HG02938 (cell line): ENCODE measurements at regions not wholly inside any gene's neighbourhood (a gene's known extent, or its start where the extent isn't known, plus 50 kb on each side); places are given as distances from the start of the nearest gene placed in this dataset.
"Not testable (repeated sequence)": the region's sequence is repeated elsewhere in the genome, so short reads cannot be mapped to it uniquely, and the experiment has no call there.

Experiments used
- ATAC-seq: cut with Tn5 transposase; IDR thresholded peaks from one replicate; pipeline ENCODE4 v1.9.1; 2021; ENCODE audit warnings: mild to moderate bottlenecking, moderate library complexity; ENCODE audit not compliant: unreplicated experiment

DNA sequence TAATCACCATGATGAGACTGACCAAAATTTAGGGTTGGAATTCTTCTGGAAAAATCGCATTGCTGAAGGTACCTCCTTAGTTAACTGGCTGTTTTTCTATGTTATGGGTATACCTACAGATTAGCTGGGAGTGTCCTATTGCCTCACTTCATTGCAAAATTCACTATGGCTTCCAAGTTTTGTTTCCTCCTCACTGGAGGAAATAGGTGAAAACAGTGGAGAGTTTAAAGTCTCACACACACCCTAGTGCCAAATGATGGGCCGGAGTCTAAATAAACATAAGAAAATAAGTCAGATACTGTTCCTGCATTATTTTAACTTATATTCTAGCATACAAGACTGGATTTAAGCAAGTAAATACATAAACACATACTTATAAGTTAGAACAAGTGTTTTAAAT, 98.2 kb downstream of the AHR start:
- no peak for ATAC-seq

- ATAC-seq, result peak; percentile 65
Observed at GRCh38 chr7:17401791-17402627, 103.6 kb downstream of the AHR start.

DNA sequence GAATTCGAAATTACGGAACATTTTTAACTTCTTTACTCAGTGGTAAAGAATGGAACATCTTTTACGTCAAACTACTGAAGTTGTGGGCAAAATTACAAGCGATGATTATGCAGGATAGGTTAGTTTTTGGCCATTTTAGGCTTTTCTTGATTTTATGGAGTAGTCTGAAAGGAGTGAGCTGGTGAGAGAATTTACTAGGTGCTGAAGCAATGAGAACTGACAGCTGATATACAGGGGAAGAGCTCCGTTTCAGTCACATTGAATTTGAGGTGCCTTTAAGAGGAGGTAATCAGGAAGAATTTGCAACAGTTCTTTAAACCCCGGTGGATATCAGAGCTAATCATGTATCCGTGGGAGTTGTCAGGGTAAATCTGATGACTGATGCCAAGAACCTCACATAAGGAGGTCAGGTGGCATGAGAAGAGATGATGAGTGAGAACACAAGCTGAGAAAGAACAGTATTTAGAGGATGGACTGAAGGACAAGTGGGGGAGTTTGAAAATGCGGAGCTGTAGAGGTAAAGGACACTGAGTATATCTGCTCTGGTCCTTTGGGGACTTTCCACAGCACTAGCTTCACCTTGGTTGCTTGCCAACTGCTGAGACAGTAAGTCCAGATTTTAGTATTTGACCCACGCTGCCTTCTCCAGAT, 104.3 kb downstream of the AHR start:
- peak; percentile 72 for ATAC-seq

- no peak for ATAC-seq
Observed at GRCh38 chr7:17404006-17404405, 105.6 kb downstream of the AHR start.

GRCh38 chr7:17405786-17406185, 107.3 kb downstream of the AHR start:
- no peak for ATAC-seq

DNA sequence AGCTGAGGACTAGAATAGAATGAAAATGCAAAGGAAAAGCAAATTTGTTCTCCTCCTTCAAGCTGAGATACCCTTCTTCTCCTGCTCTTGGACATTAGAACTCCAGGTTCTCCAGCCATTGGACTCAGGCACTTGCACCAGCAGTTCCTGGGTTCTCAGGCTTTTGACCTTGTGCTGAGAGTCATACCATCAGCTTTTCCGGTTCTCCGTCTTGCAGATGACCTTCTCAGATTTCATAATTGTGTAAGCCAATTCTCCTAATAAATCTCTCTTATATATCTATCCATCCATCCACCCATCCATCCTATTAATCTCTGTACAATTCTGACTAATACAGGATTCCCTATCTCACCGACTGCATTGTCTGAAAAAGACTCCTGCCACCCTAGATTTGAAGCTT, 108.3 kb downstream of the AHR start:
- no peak for ATAC-seq

DNA sequence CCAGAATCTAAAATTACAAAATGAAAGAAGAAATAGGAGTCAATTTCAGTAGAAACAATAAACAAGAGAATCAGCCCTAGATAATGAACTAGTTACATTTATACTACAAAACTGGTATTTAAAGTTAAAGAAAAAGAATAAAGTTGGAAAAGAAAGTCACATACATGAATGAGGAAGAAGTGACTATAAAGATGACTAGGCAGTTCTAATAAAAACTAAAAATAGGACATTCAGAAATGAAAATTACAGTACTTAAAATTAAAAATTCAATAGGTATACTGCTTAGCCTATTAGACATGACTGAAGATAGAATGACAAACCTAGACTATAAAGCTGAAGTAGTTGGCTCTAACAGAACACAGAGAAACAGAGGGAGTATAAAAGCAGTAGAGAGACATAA, 108.8 kb downstream of the AHR start:
- ATAC-seq, result no peak

GRCh38 chr7:17408245-17408903, 109.9 kb downstream of the AHR start:
- ATAC-seq, result no peak

DNA sequence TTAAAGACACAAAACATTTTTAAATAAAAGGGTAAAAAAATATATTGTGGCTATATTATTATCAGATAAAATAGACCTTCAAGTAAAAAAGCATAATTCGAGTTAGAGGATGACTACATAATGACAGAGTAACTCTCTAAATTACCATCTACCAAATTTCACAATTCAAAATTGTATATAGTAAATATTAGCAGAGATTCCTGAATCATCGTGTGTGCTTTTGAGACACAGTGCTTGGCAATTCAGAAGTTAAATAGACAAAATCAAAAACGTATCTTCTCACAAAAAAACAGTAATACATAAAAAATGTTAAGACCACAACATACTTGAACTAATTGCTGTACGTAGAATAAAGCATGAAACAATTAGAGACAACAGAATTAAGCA, 110.4 kb downstream of the AHR start:
- no peak for ATAC-seq

- peak; percentile 98 for ATAC-seq
Observed at GRCh38 chr7:17411922-17412321, 113.5 kb downstream of the AHR start.

DNA sequence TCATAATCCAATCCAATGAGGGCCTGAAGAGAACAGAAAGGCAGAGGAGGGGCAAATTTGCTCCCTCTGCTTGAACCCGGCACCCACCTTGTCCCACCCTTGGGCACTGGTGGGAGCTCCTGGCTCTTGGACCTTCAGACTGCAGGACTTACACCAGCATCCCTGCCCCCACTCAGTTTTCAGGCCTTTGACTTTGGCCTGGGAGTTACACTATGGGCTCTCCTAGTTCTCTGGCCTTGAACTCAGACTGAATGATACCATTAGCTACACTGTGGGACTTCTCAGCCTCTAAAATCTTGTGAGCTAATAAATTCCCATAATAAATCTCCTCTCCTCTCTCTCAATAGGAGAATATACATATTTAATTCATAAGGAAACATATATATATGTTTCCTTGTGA, 114.4 kb downstream of the AHR start:
- no peak for ATAC-seq

DNA sequence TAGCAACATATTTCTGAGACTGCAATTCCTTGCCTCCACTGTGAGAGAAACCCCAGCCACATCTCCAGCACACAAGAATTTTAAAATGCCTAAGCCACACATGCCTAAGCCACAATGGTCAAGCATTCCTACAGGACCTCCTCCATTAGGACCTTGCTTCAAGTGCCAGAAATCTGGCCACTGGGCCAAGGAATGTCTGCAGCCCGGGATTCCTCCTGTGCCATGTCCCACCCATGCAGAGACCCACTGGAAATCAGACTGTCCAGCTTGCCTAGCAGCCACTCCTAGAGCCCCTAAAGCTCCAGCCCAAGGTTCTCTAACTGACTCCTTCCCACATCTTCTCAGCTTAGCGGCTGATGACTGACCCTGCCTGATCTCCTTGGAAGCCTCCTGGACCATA, 117.5 kb downstream of the AHR start:
- no peak for ATAC-seq

GRCh38 chr7:17420308-17421015, 122.0 kb downstream of the AHR start:
- ATAC-seq, result not testable (repeated sequence)

DNA sequence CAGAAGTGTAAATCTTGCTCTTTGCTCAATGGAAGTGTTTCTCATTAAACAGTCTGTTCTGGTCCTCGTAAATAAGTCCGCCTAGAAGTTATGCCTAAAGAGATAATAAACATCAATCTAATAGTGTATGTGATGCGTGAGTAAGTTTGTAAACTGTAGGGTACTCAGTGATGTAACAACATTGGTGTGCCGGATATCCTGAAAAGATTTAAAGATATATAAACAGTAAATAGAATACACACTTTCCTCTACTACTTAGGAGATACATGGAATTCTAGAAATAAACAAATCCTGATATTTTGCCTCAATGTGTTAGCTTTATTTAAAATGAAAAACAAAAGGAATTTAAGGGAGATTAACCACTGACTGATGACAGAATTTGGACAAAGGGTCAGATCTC, 123.5 kb downstream of the AHR start:
- ATAC-seq, result no peak

GRCh38 chr7:17422966-17423365, 124.5 kb downstream of the AHR start:
- no peak for ATAC-seq

- no peak for ATAC-seq
Observed at GRCh38 chr7:17427924-17428323, 129.5 kb downstream of the AHR start.

GRCh38 chr7:17429579-17429978, 131.1 kb downstream of the AHR start:
- no peak for ATAC-seq

- ATAC-seq, result no peak
Observed at GRCh38 chr7:17432793-17433192, 134.3 kb downstream of the AHR start.

DNA sequence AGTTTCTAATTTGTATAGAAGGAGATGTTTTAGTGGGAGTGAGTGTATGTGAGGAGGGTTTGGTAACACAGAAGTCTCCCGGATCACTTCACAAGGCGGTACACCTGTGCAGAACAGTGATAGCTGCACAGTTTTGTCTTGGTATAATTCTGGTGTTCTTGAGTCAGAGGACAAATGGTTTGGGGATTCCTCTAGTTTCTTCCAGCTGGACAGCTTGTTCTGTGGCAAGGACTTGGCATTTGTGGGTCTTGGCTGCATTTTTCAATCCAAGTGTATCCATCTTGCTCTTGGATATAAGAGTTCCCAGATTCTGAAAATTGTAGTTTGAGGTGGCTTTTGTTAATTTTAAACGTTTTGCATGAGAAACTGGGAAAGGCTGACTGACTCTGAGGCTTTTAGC, 135.7 kb downstream of the AHR start:
- no peak for ATAC-seq

DNA sequence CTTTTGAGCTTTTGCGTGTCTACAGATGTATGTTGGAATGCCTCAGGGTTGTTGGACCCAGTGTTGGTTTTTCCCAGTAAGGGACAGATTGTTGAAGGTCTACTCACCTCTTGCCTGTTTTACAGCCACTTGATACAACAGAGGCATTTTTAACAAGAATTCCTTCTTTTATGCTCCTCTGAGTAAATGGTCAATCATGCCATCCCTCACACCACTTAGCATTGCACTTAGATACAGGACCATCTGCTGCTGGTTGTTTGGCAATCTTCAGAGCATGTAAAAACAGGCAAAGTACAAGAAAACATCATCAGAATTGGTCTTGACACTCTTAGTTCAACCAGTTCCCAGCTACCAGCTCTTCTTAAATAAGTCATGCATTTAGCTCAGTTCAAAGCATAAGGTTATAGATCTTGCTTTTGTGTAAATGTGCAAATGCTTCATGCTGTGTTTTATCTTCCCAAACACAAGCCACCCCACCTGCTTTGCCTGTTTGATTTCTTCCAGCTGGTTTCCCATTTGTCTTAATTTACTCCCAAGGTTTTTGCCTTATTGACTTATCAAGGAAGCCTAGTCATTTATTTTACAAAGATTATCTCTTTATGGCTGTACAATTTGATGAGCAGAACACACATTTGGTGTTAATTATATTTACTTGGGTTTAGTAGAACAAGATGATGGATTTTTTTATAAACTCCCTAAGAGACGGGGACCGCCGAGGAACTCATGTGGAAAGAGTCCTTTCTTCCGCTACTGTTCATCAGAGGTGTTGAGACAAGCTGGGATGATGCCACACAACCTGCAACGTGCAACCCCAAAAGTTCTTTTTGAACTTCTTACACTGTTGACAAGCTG, 136.6 kb downstream of the AHR start:
- ATAC-seq, result no peak
